ENCODE measurements at regions not wholly inside any gene's neighbourhood (a gene's known extent, or its start where the extent isn't known, plus 50 kb on each side); places are given as distances from the start of the nearest gene placed in this dataset.

GRCh38 chr7:46488607-46489006, 567.5 kb upstream of the IGFBP3 start:
- ATAC-seq: no peak
- intact Hi-C loops (cut with micrococcal nuclease): no loop called here
- DNase-seq: no peak

- ATAC-seq (peak; percentile 92), DNase-seq (peak; percentile 60)
- intact Hi-C loops (cut with micrococcal nuclease): no loop called here
These were observed 565.5 kb upstream of the IGFBP3 start for GRCh38 chr7:46486256-46487206.

GRCh38 chr7:46485481-46486065, 564.5 kb upstream of the IGFBP3 start:
- intact Hi-C loops (cut with micrococcal nuclease): no loop called here
- no peak for DNase-seq
- ATAC-seq: no peak

GRCh38 chr7:46484906-46485305, 563.8 kb upstream of the IGFBP3 start:
- ATAC-seq (no peak), DNase-seq (no peak)
- intact Hi-C loops (cut with micrococcal nuclease): no loop called here

GRCh38 chr7:46480619-46481018, 559.5 kb upstream of the IGFBP3 start:
- DNase-seq (no peak), ATAC-seq (no peak)
- intact Hi-C loops (cut with micrococcal nuclease): no loop called here

- ATAC-seq (no peak), DNase-seq (no peak)
- intact Hi-C loops (cut with micrococcal nuclease): no loop called here
These were observed 558.6 kb upstream of the IGFBP3 start for GRCh38 chr7:46479680-46480079.

GRCh38 chr7:46478046-46478445, 557.0 kb upstream of the IGFBP3 start:
- ATAC-seq: no peak
- DNase-seq: no peak
- intact Hi-C loops (cut with micrococcal nuclease): no loop called here

GRCh38 chr7:46468753-46469356, 547.8 kb upstream of the IGFBP3 start:
- DNase-seq (no peak), ATAC-seq (no peak)
- intact Hi-C loops (cut with micrococcal nuclease): no loop called here

- intact Hi-C loops (cut with micrococcal nuclease): no loop called here
- DNase-seq: no peak
These were observed 542.1 kb upstream of the IGFBP3 start for GRCh38 chr7:46463170-46463569.

GRCh38 chr7:46461334-46461777, 540.3 kb upstream of the IGFBP3 start:
- no peak for DNase-seq
- no peak for ATAC-seq
- intact Hi-C loops (cut with micrococcal nuclease): no loop called here

More at GRCh38 chr7:46463170-46463569, 542.1 kb upstream of the IGFBP3 start:
- no peak for ATAC-seq

- intact Hi-C loops (cut with micrococcal nuclease): no loop called here
- no peak for DNase-seq
- ATAC-seq: peak; percentile 26
These were observed 538.9 kb upstream of the IGFBP3 start for GRCh38 chr7:46459942-46460341.

- intact Hi-C loops (cut with micrococcal nuclease): no loop called here
- DNase-seq (no peak), ATAC-seq (peak; percentile 81)
These were observed 533.7 kb upstream of the IGFBP3 start for GRCh38 chr7:46454816-46455215.

- intact Hi-C loops (cut with micrococcal nuclease): no loop called here
- no peak for ATAC-seq
- no peak for DNase-seq
These were observed 531.6 kb upstream of the IGFBP3 start for GRCh38 chr7:46452561-46453135.

- DNase-seq: no peak
- ATAC-seq: no peak
- intact Hi-C loops (cut with micrococcal nuclease): no loop called here
These were observed 530.8 kb upstream of the IGFBP3 start for GRCh38 chr7:46451846-46452245.

GRCh38 chr7:46450886-46451285, 529.8 kb upstream of the IGFBP3 start:
- intact Hi-C loops (cut with micrococcal nuclease): no loop called here
- DNase-seq: no peak
- no peak for ATAC-seq

- no peak for DNase-seq
- intact Hi-C loops (cut with micrococcal nuclease): no loop called here
- ATAC-seq: no peak
These were observed 529.4 kb upstream of the IGFBP3 start for GRCh38 chr7:46450425-46450824.

GRCh38 chr7:46449743-46450142, 528.7 kb upstream of the IGFBP3 start:
- intact Hi-C loops (cut with micrococcal nuclease): no loop called here
- ATAC-seq: no peak
- no peak for DNase-seq

- DNase-seq (no peak), ATAC-seq (no peak)
- intact Hi-C loops (cut with micrococcal nuclease): no loop called here
These were observed 527.4 kb upstream of the IGFBP3 start for GRCh38 chr7:46448478-46448877.

- ATAC-seq: no peak
- intact Hi-C loops (cut with micrococcal nuclease): no loop called here
- no peak for DNase-seq
These were observed 525.1 kb upstream of the IGFBP3 start for GRCh38 chr7:46446151-46446550.

GRCh38 chr7:46444256-46444655, 523.2 kb upstream of the IGFBP3 start:
- ATAC-seq (no peak), DNase-seq (no peak)
- intact Hi-C loops (cut with micrococcal nuclease): no loop called here

Measured in left ventricle myocardium superior (tissue), 1 donor.